H9 (cell line): ENCODE measurements at regions not wholly inside any gene's neighbourhood (a gene's known extent, or its start where the extent isn't known, plus 50 kb on each side); places are given as distances from the start of the nearest gene placed in this dataset.

Experiments used
- DNase-seq: peaks from one replicate; pipeline ENCODE4 v3.0.0-alpha.2; 2017
- H2AFZ ChIP-seq: one replicate; pipeline ENCODE4 v1.6.1; 2013; ENCODE audit warnings: mild to moderate bottlenecking, low read length, control low read depth, moderate library complexity
- H2AK5ac ChIP-seq: 2 replicates; pipeline ENCODE4 v1.6.1; 2013; ENCODE audit warnings: low read length, control low read depth, mixed read lengths; ENCODE audit not compliant: insufficient read length
- H2BK120ac ChIP-seq: one replicate; pipeline ENCODE4 v1.6.1; 2013; ENCODE audit warnings: low read depth, mild to moderate bottlenecking, low read length, control low read depth, inconsistent platforms; ENCODE audit not compliant: poor library complexity, severe bottlenecking
- H2BK12ac ChIP-seq: 2 replicates; pipeline ENCODE4 v1.6.1; 2013; ENCODE audit warnings: low read length, control low read depth, mixed read lengths, low read depth; ENCODE audit not compliant: insufficient read length
- H2BK15ac ChIP-seq: 2 replicates; pipeline ENCODE4 v1.6.1; 2013; ENCODE audit warnings: low read depth, low read length, control low read depth
- H2BK20ac ChIP-seq: one replicate; pipeline ENCODE4 v1.6.1; 2013; ENCODE audit warnings: low read depth, mild to moderate bottlenecking, low read length, control low read depth, inconsistent platforms; ENCODE audit not compliant: poor library complexity, severe bottlenecking
- H2BK5ac ChIP-seq: 2 replicates; pipeline ENCODE4 v1.6.1; 2013; ENCODE audit warnings: low read length, control low read depth, mixed read lengths; ENCODE audit not compliant: insufficient read length
- H3K14ac ChIP-seq: 2 replicates; pipeline ENCODE4 v1.6.1; 2013; ENCODE audit warnings: low read length, control low read depth; ENCODE audit not compliant: insufficient read depth
- H3K18ac ChIP-seq: 2 replicates; pipeline ENCODE4 v1.6.1; 2013; ENCODE audit warnings: low read depth, mild to moderate bottlenecking, mixed read lengths, low read length, control low read depth; ENCODE audit not compliant: insufficient read length
- H3K23ac ChIP-seq: 2 replicates; pipeline ENCODE4 v1.6.1; 2013; ENCODE audit warnings: low read length, control low read depth, mixed read lengths, low read depth; ENCODE audit not compliant: insufficient read length
- H3K23me2 ChIP-seq: 2 replicates; pipeline ENCODE4 v1.6.1; 2013; ENCODE audit warnings: low read depth, mild to moderate bottlenecking, mixed read lengths, low read length, control low read depth; ENCODE audit not compliant: insufficient read length, poor library complexity, severe bottlenecking
- H3K27ac ChIP-seq: 2 replicates; pipeline ENCODE4 v1.5.1; 2013; ENCODE audit warnings: low read length, control low read depth, mixed read lengths, low read depth; ENCODE audit not compliant: insufficient read length
- H3K27me3 ChIP-seq: 2 replicates; pipeline ENCODE4 v1.6.1; 2013; ENCODE audit warnings: low read length, control low read depth, inconsistent platforms; ENCODE audit not compliant: insufficient read depth
- H3K4ac ChIP-seq: 2 replicates; pipeline ENCODE4 v1.6.1; 2013; ENCODE audit warnings: low read depth, mild to moderate bottlenecking, control low read depth, inconsistent platforms, low read length, moderate library complexity
- H3K4me1 ChIP-seq: 2 replicates; pipeline ENCODE4 v1.6.1; 2013; ENCODE audit warnings: low read length, control low read depth, inconsistent platforms; ENCODE audit not compliant: insufficient read depth
- H3K4me2 ChIP-seq: 2 replicates; pipeline ENCODE4 v1.6.1; 2013; ENCODE audit warnings: low read length, control low read depth, mixed read lengths; ENCODE audit not compliant: insufficient read length, insufficient read depth
- H3K56ac ChIP-seq: 2 replicates; pipeline ENCODE4 v1.6.1; 2013; ENCODE audit warnings: low read depth, mild to moderate bottlenecking, mixed read lengths, low read length, control low read depth; ENCODE audit not compliant: insufficient read length
- H3K79me1 ChIP-seq: 2 replicates; pipeline ENCODE4 v1.6.1; 2013; ENCODE audit warnings: low read depth, mild to moderate bottlenecking, moderate library complexity, low read length, control low read depth, inconsistent platforms; ENCODE audit not compliant: insufficient read depth, poor library complexity, severe bottlenecking
- H3K79me2 ChIP-seq: 2 replicates; pipeline ENCODE4 v1.6.1; 2013; ENCODE audit warnings: low read length, control low read depth, inconsistent platforms; ENCODE audit not compliant: insufficient read depth
- H3K9ac ChIP-seq: 2 replicates; pipeline ENCODE4 v1.6.1; 2013; ENCODE audit warnings: low read length, control low read depth, mixed read lengths; ENCODE audit not compliant: insufficient read length; ENCODE audit errors: extremely low read depth
- H3K9me3 ChIP-seq: one replicate; pipeline ENCODE4 v1.6.1; 2013; ENCODE audit warnings: low read depth, low read length, inconsistent platforms; ENCODE audit not compliant: control insufficient read depth
- H3T11ph ChIP-seq: one replicate; pipeline ENCODE4 v1.6.1; 2013; ENCODE audit warnings: mild to moderate bottlenecking, low read length, control low read depth, inconsistent platforms
- H4K20me1 ChIP-seq: one replicate; pipeline ENCODE4 v1.6.1; 2013; ENCODE audit not compliant: control insufficient read depth, insufficient read length, insufficient read depth
- H4K5ac ChIP-seq: 2 replicates; pipeline ENCODE4 v1.6.1; 2013; ENCODE audit warnings: low read depth, mild to moderate bottlenecking, mixed read lengths, low read length, control low read depth; ENCODE audit not compliant: insufficient read length
- H4K8ac ChIP-seq: replicated peaks from 2 replicates; pipeline ENCODE4 v1.6.1; 2013; ENCODE audit warnings: low read length, control low read depth, mixed read lengths, low read depth; ENCODE audit not compliant: insufficient read length
- H4K91ac ChIP-seq: 2 replicates; pipeline ENCODE4 v1.6.1; 2013; ENCODE audit warnings: low read depth, mild to moderate bottlenecking, moderate library complexity, mixed read lengths, low read length, control low read depth; ENCODE audit not compliant: insufficient read length
- H3K27ac Mint-ChIP-seq, 3 experiments: 2 replicates in 2 of 3; 3 replicates in 1 of 3; pipeline ENCODE4 v1.8.0; 2020 to 2021; ENCODE audit warnings: mixed read lengths in 3 of 3, mild to moderate bottlenecking in 1 of 3, moderate library complexity in 1 of 3
- H3K27me3 Mint-ChIP-seq: 2 replicates; pipeline ENCODE4 v1.8.0; 2021; ENCODE audit warnings: low read depth, mild to moderate bottlenecking, moderate library complexity, mixed read lengths
- H3K36me3 Mint-ChIP-seq, 3 experiments: 2 replicates in 2 of 3; 3 replicates in 1 of 3; pipeline ENCODE4 v1.8.0; 2020 to 2021; ENCODE audit warnings: low read depth in 3 of 3, mixed read lengths in 3 of 3; ENCODE audit not compliant: insufficient read depth in 1 of 3
- H3K4me1 Mint-ChIP-seq, 2 experiments: 2 replicates each; pipeline ENCODE4 v1.8.0; 2020; ENCODE audit warnings: mixed read lengths in 2 of 2
- H3K4me3 Mint-ChIP-seq, 2 experiments: 2 replicates in 1 of 2; 3 replicates in 1 of 2; pipeline ENCODE4 v1.8.0; 2020 to 2021; ENCODE audit warnings: mild to moderate bottlenecking in 2 of 2, mixed read lengths in 2 of 2, moderate library complexity in 1 of 2
- H3K9me3 Mint-ChIP-seq, 2 experiments: 2 replicates in 1 of 2; 3 replicates in 1 of 2; pipeline ENCODE4 v1.8.0; 2020; ENCODE audit warnings: mild to moderate bottlenecking in 2 of 2, mixed read lengths in 2 of 2, moderate library complexity in 1 of 2
- WGBS: extraction: QIAGEN DNeasy Blood & Tissue Kit; methylation state at CpG from one replicate; pipeline ENCODE4 v1.1.7; 2013; ENCODE audit warnings: missing lambda C conversion rate, low lambda C conversion rate, mixed read lengths; ENCODE audit not compliant: insufficient read length; ENCODE audit errors: extremely low coverage; 5-methylcytosine and 5-hydroxymethylcytosine counted together
- TF ChIP-seq, protein P1 (sequence below): fragments of 200-600 bp; sonication (generic); conservative IDR thresholded peaks from 3 replicates; pipeline ENCODE4 v1.8.0; 2021; ENCODE audit warnings: antibody characterized with exemption, mild to moderate bottlenecking

- no peak for DNase-seq
- H3K23me2 ChIP-seq = no peaks in the 10 kb centered on the region
- Mint-ChIP-seq H3K27ac (no peak overlapping the region), H3K36me3 (no peaks in the 10 kb centered on the region), H3K27me3 (no peaks in the 10 kb centered on the region), H3K9me3 (peaks cover 0 to under 1% of the 10 kb centered on the region in 2 experiments; a peak in 1 of 5 replicates), H3K4me3 (no peak overlapping the region), H3K4me1 (no peaks in the 10 kb centered on the region)
- no peaks in the 10 kb centered on the region for H3K79me2 ChIP-seq
- no peak overlapping the region for H4K5ac ChIP-seq
- no peaks in the 10 kb centered on the region for H3K9me3 ChIP-seq
- H3K18ac ChIP-seq = no peak overlapping the region
- no peak overlapping the region for H2BK5ac ChIP-seq
- no peak overlapping the region for H3T11ph ChIP-seq
- no peak overlapping the region for H3K27ac ChIP-seq
- H2BK120ac ChIP-seq = no peak overlapping the region
- H3K4ac ChIP-seq = no peak overlapping the region
- H3K14ac ChIP-seq = no peak overlapping the region
- no peaks in the 10 kb centered on the region for H3K79me1 ChIP-seq
- H2AFZ ChIP-seq = no peak overlapping the region
- TF ChIP-seq, protein P1, sequence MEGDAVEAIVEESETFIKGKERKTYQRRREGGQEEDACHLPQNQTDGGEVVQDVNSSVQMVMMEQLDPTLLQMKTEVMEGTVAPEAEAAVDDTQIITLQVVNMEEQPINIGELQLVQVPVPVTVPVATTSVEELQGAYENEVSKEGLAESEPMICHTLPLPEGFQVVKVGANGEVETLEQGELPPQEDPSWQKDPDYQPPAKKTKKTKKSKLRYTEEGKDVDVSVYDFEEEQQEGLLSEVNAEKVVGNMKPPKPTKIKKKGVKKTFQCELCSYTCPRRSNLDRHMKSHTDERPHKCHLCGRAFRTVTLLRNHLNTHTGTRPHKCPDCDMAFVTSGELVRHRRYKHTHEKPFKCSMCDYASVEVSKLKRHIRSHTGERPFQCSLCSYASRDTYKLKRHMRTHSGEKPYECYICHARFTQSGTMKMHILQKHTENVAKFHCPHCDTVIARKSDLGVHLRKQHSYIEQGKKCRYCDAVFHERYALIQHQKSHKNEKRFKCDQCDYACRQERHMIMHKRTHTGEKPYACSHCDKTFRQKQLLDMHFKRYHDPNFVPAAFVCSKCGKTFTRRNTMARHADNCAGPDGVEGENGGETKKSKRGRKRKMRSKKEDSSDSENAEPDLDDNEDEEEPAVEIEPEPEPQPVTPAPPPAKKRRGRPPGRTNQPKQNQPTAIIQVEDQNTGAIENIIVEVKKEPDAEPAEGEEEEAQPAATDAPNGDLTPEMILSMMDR = no peak
- H3K4me2 ChIP-seq = no peak overlapping the region
- no peak overlapping the region for H2BK20ac ChIP-seq
- no peak overlapping the region for H3K56ac ChIP-seq
- H2BK12ac ChIP-seq = no peak overlapping the region
- no peak overlapping the region for H2AK5ac ChIP-seq
- H3K27me3 ChIP-seq = no peaks in the 10 kb centered on the region
- no peaks in the 10 kb centered on the region for H3K4me1 ChIP-seq
- H4K8ac ChIP-seq = no peak overlapping the region
- H3K23ac ChIP-seq = no peak overlapping the region
- H3K9ac ChIP-seq = no peak overlapping the region
- H2BK15ac ChIP-seq = no peak overlapping the region
- WGBS = no CpG with 5 or more reads among the region's 1 CpG
- H4K20me1 ChIP-seq = no peaks in the 10 kb centered on the region
- no peak overlapping the region for H4K91ac ChIP-seq
Measured at GRCh38 chr3:80592792-80593191, 825.0 kb upstream of the ROBO1 start.
